ENCODE measurements at regions not wholly inside any gene's neighbourhood (a gene's known extent, or its start where the extent isn't known, plus 50 kb on each side); places are given as distances from the start of the nearest gene placed in this dataset.

DNA sequence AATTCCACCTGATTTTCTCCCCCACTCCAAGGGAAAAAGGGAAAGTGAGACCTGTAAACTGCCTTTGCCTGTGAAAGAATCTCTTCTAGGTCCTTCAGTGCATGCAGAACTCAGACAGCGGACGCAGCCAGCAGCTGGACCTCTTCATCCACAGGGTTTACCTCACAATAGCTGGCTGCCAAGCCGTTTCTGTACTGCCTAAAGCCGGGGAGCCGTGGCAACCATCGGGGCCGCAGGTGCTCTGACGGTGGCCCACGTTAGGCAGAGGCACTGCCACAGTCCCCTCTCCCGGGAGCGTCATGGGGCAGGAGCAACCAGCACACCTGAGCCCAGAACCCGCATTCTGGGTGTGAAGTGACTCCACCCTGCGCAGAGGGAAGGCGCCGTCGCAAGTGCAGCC, 206.1 kb downstream of the TTLL2 start:
- TF ChIP-seq, protein P1, sequence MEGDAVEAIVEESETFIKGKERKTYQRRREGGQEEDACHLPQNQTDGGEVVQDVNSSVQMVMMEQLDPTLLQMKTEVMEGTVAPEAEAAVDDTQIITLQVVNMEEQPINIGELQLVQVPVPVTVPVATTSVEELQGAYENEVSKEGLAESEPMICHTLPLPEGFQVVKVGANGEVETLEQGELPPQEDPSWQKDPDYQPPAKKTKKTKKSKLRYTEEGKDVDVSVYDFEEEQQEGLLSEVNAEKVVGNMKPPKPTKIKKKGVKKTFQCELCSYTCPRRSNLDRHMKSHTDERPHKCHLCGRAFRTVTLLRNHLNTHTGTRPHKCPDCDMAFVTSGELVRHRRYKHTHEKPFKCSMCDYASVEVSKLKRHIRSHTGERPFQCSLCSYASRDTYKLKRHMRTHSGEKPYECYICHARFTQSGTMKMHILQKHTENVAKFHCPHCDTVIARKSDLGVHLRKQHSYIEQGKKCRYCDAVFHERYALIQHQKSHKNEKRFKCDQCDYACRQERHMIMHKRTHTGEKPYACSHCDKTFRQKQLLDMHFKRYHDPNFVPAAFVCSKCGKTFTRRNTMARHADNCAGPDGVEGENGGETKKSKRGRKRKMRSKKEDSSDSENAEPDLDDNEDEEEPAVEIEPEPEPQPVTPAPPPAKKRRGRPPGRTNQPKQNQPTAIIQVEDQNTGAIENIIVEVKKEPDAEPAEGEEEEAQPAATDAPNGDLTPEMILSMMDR (IDR thresholded peaks at IDR 0.05), result no peak
- no peak for TF ChIP-seq EP300 (IDR thresholded peaks at IDR 0.05; ENCODE audit: borderline replicate concordance in 1 of 2, low read depth in 1 of 2, low read length in 1 of 2)
- no peak for TF ChIP-seq RXRA (IDR thresholded peaks at IDR 0.05; ENCODE audit: borderline replicate concordance, low read depth)
- TF ChIP-seq POLR2AphosphoS5 (IDR thresholded peaks at IDR 0.05; ENCODE audit: low read depth, low read length), result no peak
- TF ChIP-seq YY1 (IDR thresholded peaks at IDR 0.05; ENCODE audit: low read depth), result no peak
- TF ChIP-seq, protein P2, sequence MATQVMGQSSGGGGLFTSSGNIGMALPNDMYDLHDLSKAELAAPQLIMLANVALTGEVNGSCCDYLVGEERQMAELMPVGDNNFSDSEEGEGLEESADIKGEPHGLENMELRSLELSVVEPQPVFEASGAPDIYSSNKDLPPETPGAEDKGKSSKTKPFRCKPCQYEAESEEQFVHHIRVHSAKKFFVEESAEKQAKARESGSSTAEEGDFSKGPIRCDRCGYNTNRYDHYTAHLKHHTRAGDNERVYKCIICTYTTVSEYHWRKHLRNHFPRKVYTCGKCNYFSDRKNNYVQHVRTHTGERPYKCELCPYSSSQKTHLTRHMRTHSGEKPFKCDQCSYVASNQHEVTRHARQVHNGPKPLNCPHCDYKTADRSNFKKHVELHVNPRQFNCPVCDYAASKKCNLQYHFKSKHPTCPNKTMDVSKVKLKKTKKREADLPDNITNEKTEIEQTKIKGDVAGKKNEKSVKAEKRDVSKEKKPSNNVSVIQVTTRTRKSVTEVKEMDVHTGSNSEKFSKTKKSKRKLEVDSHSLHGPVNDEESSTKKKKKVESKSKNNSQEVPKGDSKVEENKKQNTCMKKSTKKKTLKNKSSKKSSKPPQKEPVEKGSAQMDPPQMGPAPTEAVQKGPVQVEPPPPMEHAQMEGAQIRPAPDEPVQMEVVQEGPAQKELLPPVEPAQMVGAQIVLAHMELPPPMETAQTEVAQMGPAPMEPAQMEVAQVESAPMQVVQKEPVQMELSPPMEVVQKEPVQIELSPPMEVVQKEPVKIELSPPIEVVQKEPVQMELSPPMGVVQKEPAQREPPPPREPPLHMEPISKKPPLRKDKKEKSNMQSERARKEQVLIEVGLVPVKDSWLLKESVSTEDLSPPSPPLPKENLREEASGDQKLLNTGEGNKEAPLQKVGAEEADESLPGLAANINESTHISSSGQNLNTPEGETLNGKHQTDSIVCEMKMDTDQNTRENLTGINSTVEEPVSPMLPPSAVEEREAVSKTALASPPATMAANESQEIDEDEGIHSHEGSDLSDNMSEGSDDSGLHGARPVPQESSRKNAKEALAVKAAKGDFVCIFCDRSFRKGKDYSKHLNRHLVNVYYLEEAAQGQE (IDR thresholded peaks at IDR 0.05; ENCODE audit: low read depth, low read length), result no peak
- TF ChIP-seq, protein P3, sequence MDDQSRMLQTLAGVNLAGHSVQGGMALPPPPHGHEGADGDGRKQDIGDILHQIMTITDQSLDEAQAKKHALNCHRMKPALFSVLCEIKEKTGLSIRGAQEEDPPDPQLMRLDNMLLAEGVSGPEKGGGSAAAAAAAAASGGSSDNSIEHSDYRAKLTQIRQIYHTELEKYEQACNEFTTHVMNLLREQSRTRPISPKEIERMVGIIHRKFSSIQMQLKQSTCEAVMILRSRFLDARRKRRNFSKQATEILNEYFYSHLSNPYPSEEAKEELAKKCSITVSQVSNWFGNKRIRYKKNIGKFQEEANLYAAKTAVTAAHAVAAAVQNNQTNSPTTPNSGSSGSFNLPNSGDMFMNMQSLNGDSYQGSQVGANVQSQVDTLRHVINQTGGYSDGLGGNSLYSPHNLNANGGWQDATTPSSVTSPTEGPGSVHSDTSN (IDR thresholded peaks at IDR 0.05), result no peak
- TF ChIP-seq FOXJ3 (CRISPR knock-in tag; IDR thresholded peaks at IDR 0.05), result no peak

Data from SK-N-SH (cell line).